ENCODE measurements at regions not wholly inside any gene's neighbourhood (a gene's known extent, or its start where the extent isn't known, plus 50 kb on each side); places are given as distances from the start of the nearest gene placed in this dataset.

DNA sequence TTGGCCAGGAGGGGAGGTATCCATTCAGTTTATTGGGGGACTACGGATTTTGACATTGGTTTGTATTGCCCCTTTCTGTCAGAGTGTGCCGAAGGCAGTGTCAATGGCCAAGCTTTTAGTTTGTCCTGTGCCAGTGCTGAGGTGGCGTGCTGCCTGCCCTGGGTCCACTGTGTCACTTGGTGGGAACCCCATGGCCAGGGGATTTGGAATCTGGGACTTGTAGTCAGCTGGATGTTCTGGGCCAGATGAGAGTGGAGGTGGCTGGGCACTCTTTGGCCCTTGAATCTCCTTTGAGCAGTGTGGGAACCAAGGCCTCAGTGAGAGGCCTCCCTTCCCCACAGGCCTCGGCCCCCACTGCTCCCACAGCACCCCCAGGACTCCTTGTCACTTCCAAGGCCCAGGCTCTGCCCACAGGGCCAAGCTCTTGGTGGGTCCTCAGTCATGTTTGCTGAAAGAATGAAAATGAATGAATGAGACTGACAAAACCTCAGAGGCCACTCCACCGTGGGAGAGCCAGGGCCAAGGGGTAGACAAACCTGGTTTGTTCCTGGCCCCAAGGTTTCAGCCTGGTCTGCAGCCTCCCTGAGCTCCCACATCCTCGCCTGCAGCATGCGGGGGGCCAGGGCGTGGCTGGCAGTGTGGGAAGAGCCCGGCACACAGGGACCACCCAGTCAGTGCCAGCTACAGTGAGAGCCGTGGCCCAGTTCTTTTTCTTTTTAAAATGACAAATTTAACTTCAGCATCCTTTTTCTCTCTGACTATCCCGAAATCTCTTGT is 412.2 kb downstream of the MATN1 start:
- no peak for DNase-seq

DNA sequence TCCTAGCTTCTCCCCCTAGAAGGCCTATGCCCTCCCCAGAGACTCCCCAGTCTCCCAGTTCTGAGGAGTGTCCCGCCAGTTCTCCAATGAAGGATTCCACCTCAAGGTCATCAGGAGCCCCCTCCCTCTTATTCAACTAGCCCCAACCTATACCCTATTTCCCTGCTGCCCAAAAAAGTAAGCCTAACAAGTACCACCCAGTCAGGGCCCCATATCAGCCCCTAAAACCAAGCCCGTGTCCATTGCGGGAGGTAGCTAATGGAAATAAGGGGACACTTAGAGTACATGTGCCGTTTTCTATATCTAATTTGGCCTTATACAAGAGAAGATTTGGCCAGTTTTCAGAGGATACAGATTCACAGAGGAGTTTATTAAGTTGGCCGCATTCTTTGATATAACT is 416.2 kb downstream of the MATN1 start:
- DNase-seq, result no peak

GRCh38 chr1:30305519-30305918 is 417.9 kb downstream of the MATN1 start:
- DNase-seq, result no peak

- no peak for DNase-seq
Measured at GRCh38 chr1:30305061-30305460, 418.3 kb downstream of the MATN1 start.

DNA sequence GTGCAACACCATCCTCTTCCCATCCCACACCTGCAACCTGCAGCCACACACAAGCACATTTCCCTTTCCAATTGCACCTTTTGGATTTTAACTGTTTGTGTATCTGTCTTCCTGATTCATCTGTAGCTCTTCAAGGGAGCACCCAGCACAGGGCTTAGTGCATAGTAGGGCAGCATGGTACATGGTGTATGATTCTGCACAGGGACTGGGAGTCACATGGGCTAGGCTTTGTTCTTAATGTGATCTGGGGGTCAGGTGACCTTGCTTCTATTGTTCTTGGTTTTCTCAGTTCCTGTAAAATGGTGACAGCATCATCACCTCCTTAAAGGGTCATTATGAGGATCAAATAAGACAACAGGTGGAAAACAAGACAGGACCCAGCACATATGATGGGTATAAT is 419.3 kb downstream of the MATN1 start:
- no peak for DNase-seq

DNA sequence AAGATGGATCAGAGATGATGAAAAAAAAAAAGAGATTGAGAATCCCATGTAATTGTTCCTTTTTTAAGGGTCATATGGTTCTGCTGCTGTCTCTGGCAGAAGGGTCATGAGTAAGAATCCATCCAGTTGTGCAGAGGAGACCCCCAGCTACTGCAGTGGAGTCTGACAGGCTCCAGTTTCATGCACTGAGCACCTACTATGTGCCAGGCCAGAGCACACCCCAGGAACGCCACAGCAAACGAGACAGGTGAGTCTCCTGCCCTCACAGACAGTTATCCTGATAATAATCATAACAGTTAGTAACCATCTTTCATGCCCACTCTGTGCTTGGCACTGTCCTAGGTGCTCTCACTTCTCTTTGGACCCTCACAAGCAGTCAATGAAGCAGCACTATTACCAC is 420.0 kb downstream of the MATN1 start:
- no peak for DNase-seq

- DNase-seq, result peak; percentile 73
Measured at GRCh38 chr1:30302858-30303257, 420.5 kb downstream of the MATN1 start.

GRCh38 chr1:30300669-30301068 is 422.7 kb downstream of the MATN1 start:
- DNase-seq, result no peak

GRCh38 chr1:30299393-30299792 is 424.0 kb downstream of the MATN1 start:
- no peak for DNase-seq

- DNase-seq, result no peak
Measured at GRCh38 chr1:30295674-30296073, 427.7 kb downstream of the MATN1 start.

DNA sequence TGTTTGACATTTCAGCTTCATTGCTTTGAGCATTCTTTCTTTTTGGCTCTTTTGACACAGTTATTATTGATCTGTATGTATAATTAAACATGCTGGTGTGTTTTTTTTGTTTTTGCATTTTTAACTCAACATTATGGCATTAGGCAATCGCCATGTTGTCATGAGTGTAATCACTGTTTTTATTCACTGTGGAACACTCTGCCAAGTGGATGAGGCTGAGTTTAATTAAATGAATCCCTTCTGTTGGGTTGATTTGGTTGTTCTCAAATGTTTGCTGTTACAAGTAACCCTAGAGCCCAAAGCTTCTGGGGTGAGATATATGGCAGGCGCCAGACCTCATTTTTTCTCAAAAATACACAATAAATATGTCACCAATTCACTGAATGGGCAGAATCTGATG is 428.1 kb downstream of the MATN1 start:
- no peak for DNase-seq

DNA sequence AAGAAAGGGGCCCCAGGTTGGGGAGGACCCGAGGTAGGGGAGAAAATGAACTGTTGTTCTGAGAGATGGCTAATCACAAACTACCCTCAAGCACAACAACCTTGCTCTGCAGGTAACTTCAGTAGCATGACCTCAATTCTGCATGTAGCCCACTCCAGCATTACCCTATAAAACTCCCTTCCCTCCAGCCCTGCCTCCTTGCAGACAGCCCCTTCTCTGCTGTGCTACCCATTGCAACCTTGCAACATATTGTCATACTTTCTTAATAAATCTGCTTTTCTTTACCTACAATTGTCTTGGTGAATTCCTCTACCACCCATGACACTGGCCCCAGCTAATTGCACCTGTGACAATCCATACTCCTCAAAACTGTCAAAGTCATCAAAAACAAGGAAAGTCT is 428.9 kb downstream of the MATN1 start:
- no peak for DNase-seq

DNA sequence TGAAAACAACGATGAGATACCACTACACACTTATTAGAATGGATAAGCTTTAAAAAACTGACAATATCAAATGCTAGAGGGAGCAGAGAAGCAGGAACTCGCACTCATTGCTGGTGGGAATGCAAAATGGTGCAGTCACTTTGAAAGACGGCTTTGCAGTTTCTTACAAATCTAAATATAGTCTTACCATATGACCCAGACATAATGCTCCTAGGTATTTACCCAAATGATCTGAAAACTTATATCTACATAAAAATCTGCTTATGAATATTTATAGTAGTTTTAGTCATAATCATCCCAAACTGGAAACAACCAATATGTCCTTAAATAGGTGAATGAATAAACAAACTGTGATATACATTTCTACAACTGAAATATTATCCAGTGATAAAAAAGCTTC is 430.9 kb downstream of the MATN1 start:
- DNase-seq, result no peak

GRCh38 chr1:30291526-30291925 is 431.9 kb downstream of the MATN1 start:
- DNase-seq, result no peak

GRCh38 chr1:30290581-30290980 is 432.8 kb downstream of the MATN1 start:
- no peak for DNase-seq

- no peak for DNase-seq
Measured at GRCh38 chr1:30287976-30288375, 435.4 kb downstream of the MATN1 start.

- DNase-seq, result no peak
Measured at GRCh38 chr1:30286988-30287839, 436.2 kb downstream of the MATN1 start.

DNA sequence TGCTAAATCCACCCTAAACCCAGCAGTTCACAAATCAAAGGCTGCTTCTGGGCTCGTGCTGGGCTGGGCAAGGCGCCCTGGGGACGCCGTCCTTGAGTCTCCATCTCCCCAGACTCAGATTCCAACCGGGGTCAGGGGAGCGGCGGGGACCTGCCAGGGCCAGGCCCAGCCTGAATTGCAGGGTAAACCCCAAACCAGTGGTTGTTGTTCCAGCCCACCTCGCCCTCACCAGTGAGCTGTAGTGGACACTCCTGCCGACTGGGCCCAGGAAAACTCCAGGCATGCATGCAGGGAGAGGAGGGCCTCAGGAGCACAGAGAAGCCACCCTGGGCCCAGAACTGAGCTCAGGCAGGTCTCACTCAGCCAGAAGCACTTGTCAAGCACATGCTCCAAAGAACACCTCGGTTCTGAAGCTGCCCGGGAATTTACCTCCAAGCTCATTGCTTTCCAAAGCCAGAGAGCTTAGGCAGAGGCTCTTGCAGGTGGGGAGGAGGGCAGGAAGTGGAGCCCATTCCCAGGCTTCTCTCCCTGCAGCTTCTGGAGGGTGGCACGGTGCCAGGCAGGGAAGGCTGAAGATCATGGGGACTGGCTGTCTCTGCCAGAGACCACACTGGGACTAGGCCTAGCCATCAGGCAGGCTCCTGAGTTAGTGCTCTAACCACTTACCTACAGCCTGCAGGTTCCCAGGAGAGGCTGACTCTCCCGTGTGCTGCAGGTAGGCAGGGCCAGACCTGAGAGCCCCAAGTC is 437.0 kb downstream of the MATN1 start:
- peak; percentile 24 for DNase-seq

DNA sequence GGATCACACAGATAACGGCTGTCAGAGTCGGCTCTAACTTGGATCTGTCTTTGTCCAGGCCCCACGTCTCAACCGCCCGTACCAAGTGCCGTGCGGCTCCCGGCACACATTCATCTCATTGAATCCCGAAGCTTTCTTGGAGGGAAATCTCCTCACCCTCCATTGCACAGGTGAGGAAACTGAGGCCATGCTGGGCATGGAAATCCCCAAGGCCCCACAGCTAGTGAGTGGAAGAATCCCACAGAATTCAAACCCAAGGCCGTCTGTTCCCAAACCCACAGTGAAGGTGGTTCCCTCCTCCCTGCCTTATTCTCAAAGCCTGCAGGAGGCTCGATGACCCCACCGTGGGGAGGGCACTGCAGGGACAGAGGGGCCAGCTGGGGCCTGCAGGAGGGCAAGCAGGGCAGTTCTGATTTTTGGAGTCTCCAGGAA is 437.9 kb downstream of the MATN1 start:
- DNase-seq, result no peak

GRCh38 chr1:30284728-30285475 is 438.5 kb downstream of the MATN1 start:
- no peak for DNase-seq

GRCh38 chr1:30284226-30284625 is 439.2 kb downstream of the MATN1 start:
- DNase-seq, result no peak

DNA sequence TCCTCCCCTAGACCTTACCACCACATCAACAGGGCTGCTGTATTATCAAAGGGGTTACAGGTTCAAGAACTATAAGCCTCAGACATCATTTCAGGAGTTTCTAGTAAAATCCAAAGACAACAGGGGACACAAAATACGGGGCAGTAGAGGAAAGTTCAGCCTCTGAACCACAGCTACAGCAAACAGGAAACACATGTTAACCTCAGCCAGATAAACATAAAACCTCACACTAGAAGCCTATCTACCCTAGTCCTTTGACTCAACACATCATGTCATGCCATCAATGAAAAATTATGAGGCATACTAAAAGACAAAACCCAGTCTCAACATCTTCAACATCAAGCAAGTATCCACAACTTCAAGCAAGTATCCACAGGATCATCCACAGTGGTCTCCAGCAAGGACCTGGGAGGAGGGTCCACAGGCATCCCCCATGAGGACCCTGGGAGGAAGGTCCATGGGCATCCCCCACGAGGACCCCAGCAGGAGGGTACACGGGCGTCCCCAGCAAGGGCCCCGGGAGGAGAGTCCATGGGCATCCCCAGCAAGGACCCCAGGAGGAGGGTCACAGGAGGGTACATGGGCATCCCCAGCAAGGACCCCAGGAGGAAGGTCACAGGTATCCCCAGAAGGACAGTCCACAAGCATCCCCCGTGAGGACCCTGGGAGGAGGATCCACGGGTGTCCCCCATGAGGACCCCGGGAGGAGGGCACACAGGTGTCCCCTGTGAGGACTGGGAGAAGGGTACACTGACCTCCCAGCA is 440.0 kb downstream of the MATN1 start:
- no peak for DNase-seq
